H9 (cell line): ENCODE measurements at regions not wholly inside any gene's neighbourhood (a gene's known extent, or its start where the extent isn't known, plus 50 kb on each side); places are given as distances from the start of the nearest gene placed in this dataset.

ENCODE experiments used
- DNase-seq: peaks from one replicate; pipeline ENCODE4 v3.0.0-alpha.2; 2017
- H2AFZ ChIP-seq: one replicate; pipeline ENCODE4 v1.6.1; 2013; ENCODE audit warnings: mild to moderate bottlenecking, low read length, control low read depth, moderate library complexity
- H2AK5ac ChIP-seq: 2 replicates; pipeline ENCODE4 v1.6.1; 2013; ENCODE audit warnings: low read length, control low read depth, mixed read lengths; ENCODE audit not compliant: insufficient read length
- H2BK120ac ChIP-seq: one replicate; pipeline ENCODE4 v1.6.1; 2013; ENCODE audit warnings: low read depth, mild to moderate bottlenecking, low read length, control low read depth, inconsistent platforms; ENCODE audit not compliant: poor library complexity, severe bottlenecking
- H2BK12ac ChIP-seq: 2 replicates; pipeline ENCODE4 v1.6.1; 2013; ENCODE audit warnings: low read length, control low read depth, mixed read lengths, low read depth; ENCODE audit not compliant: insufficient read length
- H2BK15ac ChIP-seq: 2 replicates; pipeline ENCODE4 v1.6.1; 2013; ENCODE audit warnings: low read depth, low read length, control low read depth
- H2BK20ac ChIP-seq: one replicate; pipeline ENCODE4 v1.6.1; 2013; ENCODE audit warnings: low read depth, mild to moderate bottlenecking, low read length, control low read depth, inconsistent platforms; ENCODE audit not compliant: poor library complexity, severe bottlenecking
- H2BK5ac ChIP-seq: 2 replicates; pipeline ENCODE4 v1.6.1; 2013; ENCODE audit warnings: low read length, control low read depth, mixed read lengths; ENCODE audit not compliant: insufficient read length
- H3K14ac ChIP-seq: 2 replicates; pipeline ENCODE4 v1.6.1; 2013; ENCODE audit warnings: low read length, control low read depth; ENCODE audit not compliant: insufficient read depth
- H3K18ac ChIP-seq: 2 replicates; pipeline ENCODE4 v1.6.1; 2013; ENCODE audit warnings: low read depth, mild to moderate bottlenecking, mixed read lengths, low read length, control low read depth; ENCODE audit not compliant: insufficient read length
- H3K23ac ChIP-seq: 2 replicates; pipeline ENCODE4 v1.6.1; 2013; ENCODE audit warnings: low read length, control low read depth, mixed read lengths, low read depth; ENCODE audit not compliant: insufficient read length
- H3K23me2 ChIP-seq: 2 replicates; pipeline ENCODE4 v1.6.1; 2013; ENCODE audit warnings: low read depth, mild to moderate bottlenecking, mixed read lengths, low read length, control low read depth; ENCODE audit not compliant: insufficient read length, poor library complexity, severe bottlenecking
- H3K27ac ChIP-seq: 2 replicates; pipeline ENCODE4 v1.5.1; 2013; ENCODE audit warnings: low read length, control low read depth, mixed read lengths, low read depth; ENCODE audit not compliant: insufficient read length
- H3K27me3 ChIP-seq: 2 replicates; pipeline ENCODE4 v1.6.1; 2013; ENCODE audit warnings: low read length, control low read depth, inconsistent platforms; ENCODE audit not compliant: insufficient read depth
- H3K4ac ChIP-seq: 2 replicates; pipeline ENCODE4 v1.6.1; 2013; ENCODE audit warnings: low read depth, mild to moderate bottlenecking, control low read depth, inconsistent platforms, low read length, moderate library complexity
- H3K4me1 ChIP-seq: 2 replicates; pipeline ENCODE4 v1.6.1; 2013; ENCODE audit warnings: low read length, control low read depth, inconsistent platforms; ENCODE audit not compliant: insufficient read depth
- H3K4me2 ChIP-seq: 2 replicates; pipeline ENCODE4 v1.6.1; 2013; ENCODE audit warnings: low read length, control low read depth, mixed read lengths; ENCODE audit not compliant: insufficient read length, insufficient read depth
- H3K56ac ChIP-seq: 2 replicates; pipeline ENCODE4 v1.6.1; 2013; ENCODE audit warnings: low read depth, mild to moderate bottlenecking, mixed read lengths, low read length, control low read depth; ENCODE audit not compliant: insufficient read length
- H3K79me1 ChIP-seq: 2 replicates; pipeline ENCODE4 v1.6.1; 2013; ENCODE audit warnings: low read depth, mild to moderate bottlenecking, moderate library complexity, low read length, control low read depth, inconsistent platforms; ENCODE audit not compliant: insufficient read depth, poor library complexity, severe bottlenecking
- H3K79me2 ChIP-seq: 2 replicates; pipeline ENCODE4 v1.6.1; 2013; ENCODE audit warnings: low read length, control low read depth, inconsistent platforms; ENCODE audit not compliant: insufficient read depth
- H3K9ac ChIP-seq: 2 replicates; pipeline ENCODE4 v1.6.1; 2013; ENCODE audit warnings: low read length, control low read depth, mixed read lengths; ENCODE audit not compliant: insufficient read length; ENCODE audit errors: extremely low read depth
- H3K9me3 ChIP-seq: one replicate; pipeline ENCODE4 v1.6.1; 2013; ENCODE audit warnings: low read depth, low read length, inconsistent platforms; ENCODE audit not compliant: control insufficient read depth
- H3T11ph ChIP-seq: one replicate; pipeline ENCODE4 v1.6.1; 2013; ENCODE audit warnings: mild to moderate bottlenecking, low read length, control low read depth, inconsistent platforms
- H4K20me1 ChIP-seq: one replicate; pipeline ENCODE4 v1.6.1; 2013; ENCODE audit not compliant: control insufficient read depth, insufficient read length, insufficient read depth
- H4K5ac ChIP-seq: 2 replicates; pipeline ENCODE4 v1.6.1; 2013; ENCODE audit warnings: low read depth, mild to moderate bottlenecking, mixed read lengths, low read length, control low read depth; ENCODE audit not compliant: insufficient read length
- H4K8ac ChIP-seq: replicated peaks from 2 replicates; pipeline ENCODE4 v1.6.1; 2013; ENCODE audit warnings: low read length, control low read depth, mixed read lengths, low read depth; ENCODE audit not compliant: insufficient read length
- H4K91ac ChIP-seq: 2 replicates; pipeline ENCODE4 v1.6.1; 2013; ENCODE audit warnings: low read depth, mild to moderate bottlenecking, moderate library complexity, mixed read lengths, low read length, control low read depth; ENCODE audit not compliant: insufficient read length
- H3K27ac Mint-ChIP-seq, 3 experiments: 2 replicates in 2 of 3; 3 replicates in 1 of 3; pipeline ENCODE4 v1.8.0; 2020 to 2021; ENCODE audit warnings: mixed read lengths in 3 of 3, mild to moderate bottlenecking in 1 of 3, moderate library complexity in 1 of 3
- H3K27me3 Mint-ChIP-seq: 2 replicates; pipeline ENCODE4 v1.8.0; 2021; ENCODE audit warnings: low read depth, mild to moderate bottlenecking, moderate library complexity, mixed read lengths
- H3K36me3 Mint-ChIP-seq, 3 experiments: 2 replicates in 2 of 3; 3 replicates in 1 of 3; pipeline ENCODE4 v1.8.0; 2020 to 2021; ENCODE audit warnings: low read depth in 3 of 3, mixed read lengths in 3 of 3; ENCODE audit not compliant: insufficient read depth in 1 of 3
- H3K4me1 Mint-ChIP-seq, 2 experiments: 2 replicates each; pipeline ENCODE4 v1.8.0; 2020; ENCODE audit warnings: mixed read lengths in 2 of 2
- H3K4me3 Mint-ChIP-seq, 2 experiments: 2 replicates in 1 of 2; 3 replicates in 1 of 2; pipeline ENCODE4 v1.8.0; 2020 to 2021; ENCODE audit warnings: mild to moderate bottlenecking in 2 of 2, mixed read lengths in 2 of 2, moderate library complexity in 1 of 2
- H3K9me3 Mint-ChIP-seq, 2 experiments: 2 replicates in 1 of 2; 3 replicates in 1 of 2; pipeline ENCODE4 v1.8.0; 2020; ENCODE audit warnings: mild to moderate bottlenecking in 2 of 2, mixed read lengths in 2 of 2, moderate library complexity in 1 of 2
- CTCF ChIP-seq: fragments of 200-600 bp; sonication (generic); conservative IDR thresholded peaks from 3 replicates; pipeline ENCODE4 v1.8.0; 2021; ENCODE audit warnings: antibody characterized with exemption, mild to moderate bottlenecking
- WGBS: extraction: QIAGEN DNeasy Blood & Tissue Kit; methylation state at CpG from one replicate; pipeline ENCODE4 v1.1.7; 2013; ENCODE audit warnings: missing lambda C conversion rate, low lambda C conversion rate, mixed read lengths; ENCODE audit not compliant: insufficient read length; ENCODE audit errors: extremely low coverage; 5-methylcytosine and 5-hydroxymethylcytosine counted together

DNA sequence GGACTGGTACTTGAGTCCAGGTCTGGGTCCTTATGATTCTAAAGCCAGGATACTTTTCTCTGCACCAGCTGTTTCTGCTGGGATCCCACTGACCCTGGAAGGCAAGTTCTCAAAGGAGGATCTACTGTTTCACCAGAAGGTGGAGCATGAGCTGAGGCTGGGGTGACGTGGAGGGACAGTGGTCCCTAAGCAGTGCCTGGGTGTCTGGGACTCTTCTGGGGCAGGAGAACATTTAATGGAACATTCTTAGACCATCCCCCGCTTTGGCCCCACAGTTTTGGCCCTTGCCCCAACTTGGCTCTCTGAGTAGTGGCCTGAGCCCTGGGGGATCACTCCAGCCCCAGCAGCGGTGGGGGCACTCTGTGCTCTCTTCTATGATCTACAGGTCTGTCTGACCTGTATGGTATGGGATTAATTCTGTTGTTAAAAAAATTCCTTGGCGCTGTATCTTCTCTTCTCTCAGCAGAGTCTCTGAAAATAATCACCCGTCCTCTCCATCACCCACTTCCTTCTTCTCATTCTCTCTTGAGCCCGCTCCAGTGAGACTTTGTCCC is 60.3 kb upstream of the CSF3R start:
- H2BK5ac ChIP-seq: no peak overlapping the region
- no peak overlapping the region for H3K18ac ChIP-seq
- H2BK20ac ChIP-seq: no peak overlapping the region
- H2AFZ ChIP-seq: no peak overlapping the region
- H4K20me1 ChIP-seq: no peaks in the 10 kb centered on the region
- no peak overlapping the region for H3K27ac ChIP-seq
- H3K27ac Mint-ChIP-seq: no peak overlapping the region
- no peak overlapping the region for H4K91ac ChIP-seq
- no peak overlapping the region for H2BK120ac ChIP-seq
- H3K27me3 ChIP-seq: no peaks in the 10 kb centered on the region
- H4K5ac ChIP-seq: no peak overlapping the region
- no peak overlapping the region for H3K4me2 ChIP-seq
- H3K4me1 Mint-ChIP-seq: peaks cover 0 to 4% of the 10 kb centered on the region in 2 experiments; a peak in 1 of 4 replicates
- peak; percentile 66 for DNase-seq
- no peak overlapping the region for H2AK5ac ChIP-seq
- peak; percentile 64 for TF ChIP-seq CTCF
- H3K56ac ChIP-seq: no peak overlapping the region
- H3K79me2 ChIP-seq: no peaks in the 10 kb centered on the region
- H3K4me1 ChIP-seq: no peaks in the 10 kb centered on the region
- H4K8ac ChIP-seq: no peak overlapping the region
- H2BK15ac ChIP-seq: no peak overlapping the region
- no peaks in the 10 kb centered on the region for H3K9me3 ChIP-seq
- no peaks in the 10 kb centered on the region for H3K9me3 Mint-ChIP-seq
- H3K79me1 ChIP-seq: no peaks in the 10 kb centered on the region
- peaks cover 17% of the 10 kb centered on the region for H3K27me3 Mint-ChIP-seq
- no CpG with 5 or more reads among the region's 6 CpGs for WGBS
- H2BK12ac ChIP-seq: no peak overlapping the region
- no peak overlapping the region for H3K23ac ChIP-seq
- no peak overlapping the region for H3K4ac ChIP-seq
- H3K9ac ChIP-seq: no peak overlapping the region
- no peak overlapping the region for H3K4me3 Mint-ChIP-seq
- no peaks in the 10 kb centered on the region for H3K23me2 ChIP-seq
- no peaks in the 10 kb centered on the region for H3K36me3 Mint-ChIP-seq
- no peak overlapping the region for H3T11ph ChIP-seq
- H3K14ac ChIP-seq: no peak overlapping the region; the same call in 1 of the 2 replicates
